GM12878 (cell line): ENCODE measurements at regions not wholly inside any gene's neighbourhood (a gene's known extent, or its start where the extent isn't known, plus 50 kb on each side); places are given as distances from the start of the nearest gene placed in this dataset.
"Not testable (repeated sequence)": the region's sequence is repeated elsewhere in the genome, so short reads cannot be mapped to it uniquely, and the experiment has no call there.

Experiments
- ATAC-seq: fragments of 200-7000 bp; cut with Tn5 transposase; 3 replicates; pipeline ENCODE4 v1.9.1; 2020; ENCODE audit warnings: mild to moderate bottlenecking, moderate library complexity
- BruUV-seq: library from RNA; stranded (reverse); fragments of 400-500 nt; replicated peaks from 2 replicates; lab custom pipeline; 2021; lab: Mats Ljungman, UMichigan
- CTCF ChIA-PET: fragments of 300-600 bp; sonication (Branson Sonifier 250); formaldehyde crosslinking; extraction: SDS; loops from one replicate; lab custom pipeline; 2021; ENCODE audit warnings: inconsistent platforms; lab: Yijun Ruan, JAX
- POLR2A ChIA-PET: fragments of 350-600 bp; formaldehyde crosslinking; extraction: SDS; loops from one replicate; lab custom pipeline; 2021; ENCODE audit warnings: inconsistent platforms; lab: Charles Lee
- RAD21 ChIA-PET: fragments of 300-600 bp; sonication (Branson Sonifier 250); formaldehyde crosslinking; loops from one replicate; lab custom pipeline; 2023; ENCODE audit warnings: antibody characterized with exemption; ENCODE audit not compliant: unreplicated experiment; lab: Charles Lee
- SMC1A ChIA-PET: fragments of 300-600 bp; sonication (Branson Sonifier 250); formaldehyde crosslinking; loops from one replicate; lab custom pipeline; 2023; ENCODE audit not compliant: unreplicated experiment, uncharacterized antibody; lab: Charles Lee
- DNase-seq: peaks from one replicate; pipeline ENCODE4 v3.0.0-alpha.2; 2011; ENCODE audit warnings: low read depth, low spot score
- FAIRE-seq: peaks from 3 replicates; lab custom pipeline; 2011; peaks lifted over from hg19 to GRCh38; lab: Jason Lieb, UNC
- H2AFZ ChIP-seq: 2 replicates; pipeline ENCODE4 v1.6.0; 2011; ENCODE audit warnings: low read depth, low read length, control low read depth; ENCODE audit not compliant: control insufficient read depth
- H3K27ac ChIP-seq: 2 replicates; pipeline ENCODE4 v1.5.1; 2011; ENCODE audit warnings: control low read depth; ENCODE audit not compliant: control insufficient read depth, insufficient read depth
- H3K27me3 ChIP-seq, 2 experiments: replicated peaks in 1 of 2; 2 replicates each; pipeline versions ENCODE4 v1.6.0 to v1.6.1; 2011; ENCODE audit warnings: low read length in 1 of 2; ENCODE audit not compliant: control insufficient read depth in 2 of 2, insufficient read depth in 2 of 2
- H3K36me3 ChIP-seq, 2 experiments: 2 replicates each; pipeline ENCODE4 v1.5.1; 2011; ENCODE audit warnings: low read length in 1 of 2; ENCODE audit not compliant: control insufficient read depth in 2 of 2, insufficient read depth in 2 of 2
- H3K4me1 ChIP-seq: 2 replicates; pipeline ENCODE4 v1.6.1; 2011; ENCODE audit warnings: mild to moderate bottlenecking, low read length, moderate library complexity, mixed read lengths; ENCODE audit not compliant: control insufficient read depth, insufficient read depth
- H3K4me2 ChIP-seq: 2 replicates; pipeline ENCODE4 v1.6.0; 2011; ENCODE audit warnings: control low read depth; ENCODE audit not compliant: control insufficient read depth, insufficient read depth
- H3K4me3 ChIP-seq: fragments of 200-600 bp; sonication (generic); 2 replicates; pipeline ENCODE4 v1.5.1; 2016
- H3K79me2 ChIP-seq: 2 replicates; pipeline ENCODE4 v1.6.0; 2011; ENCODE audit warnings: low read length; ENCODE audit not compliant: control insufficient read depth, insufficient read depth
- H3K9ac ChIP-seq: 2 replicates; pipeline ENCODE4 v1.8.0; 2011; ENCODE audit warnings: low read length, control low read depth, mixed read lengths; ENCODE audit not compliant: control insufficient read depth, insufficient read depth
- H3K9me3 ChIP-seq: replicated peaks from 3 replicates; pipeline ENCODE4 v1.5.1; 2011; ENCODE audit warnings: mild to moderate bottlenecking, low read length; ENCODE audit not compliant: control insufficient read depth, insufficient read depth
- H4K20me1 ChIP-seq: 2 replicates; pipeline ENCODE4 v1.6.0; 2011; ENCODE audit not compliant: control insufficient read depth, insufficient read depth
- HCFC1 ChIP-seq: fragments of 150-350 bp; IDR thresholded peaks from 2 replicates; pipeline ENCODE4 v1.6.1; 2014; ENCODE audit warnings: low read length
- JUNB ChIP-seq: IDR thresholded peaks from 2 replicates; pipeline ENCODE4 v1.6.1; 2016; ENCODE audit warnings: antibody characterized with exemption, mild to moderate bottlenecking
- SMC3 ChIP-seq: IDR thresholded peaks from 2 replicates; pipeline ENCODE4 v1.6.1; 2011; ENCODE audit warnings: low read length, improper control_type of control experiment, borderline replicate concordance
- WGBS: methylation state at CpG from one replicate; pipeline ENCODE4 v1.1.6; 2016; ENCODE audit warnings: low lambda C conversion rate; ENCODE audit not compliant: insufficient replicate concordance, insufficient coverage; ENCODE audit errors: missing lambda C conversion rate; 5-methylcytosine and 5-hydroxymethylcytosine counted together
- in situ Hi-C: fragments of 300-500 bp; cut with MboI; formaldehyde crosslinking; loops from 9 replicates; pipeline ENCODE4 v1.14.3; 2018; ENCODE audit warnings: mixed read lengths
- intact Hi-C: fragments of 100-400 bp; cut with micrococcal nuclease; formaldehyde crosslinking; loops from one replicate; pipeline ENCODE4 v1.14.2; 2022; ENCODE audit not compliant: unreplicated experiment

GRCh38 chr2:62391696-62392095 is 114.3 kb downstream of the TMEM17 start:
- Histone ChIP-seq H3K27ac (no peak overlapping the region), H3K9ac (no peak overlapping the region), H4K20me1 (no peaks in the 10 kb centered on the region), H3K4me1 (no peaks in the 10 kb centered on the region), H3K4me2 (no peak overlapping the region), H3K4me3 (no peak overlapping the region), H2AFZ (no peak overlapping the region), H3K36me3 (no peaks in the 10 kb centered on the region), H3K27me3 (no peaks in the 10 kb centered on the region), H3K9me3 (peaks cover 4% of the 10 kb centered on the region; the same call in 2 of the 3 replicates), H3K79me2 (no peaks in the 10 kb centered on the region)
- no peak for TF ChIP-seq HCFC1
- no peak for TF ChIP-seq JUNB
- no peak for TF ChIP-seq SMC3
- DNase-seq = no peak
- CTCF ChIA-PET = no interaction called here
- intact Hi-C loops = no loop called here
- BruUV-seq = no TSS peak
- no peak for ATAC-seq
- WGBS = 0% methylated on average over 1 of the region's 1 CpG
- SMC1A ChIA-PET = no interaction called here
- FAIRE-seq = no peak
- POLR2A ChIA-PET = no interaction called here
- in situ Hi-C loops = no loop called here
- RAD21 ChIA-PET = no interaction called here

- H3K4me3 ChIP-seq, ATAC-seq, BruUV-seq, H3K27ac ChIP-seq, DNase-seq, H3K79me2 ChIP-seq, H3K9ac ChIP-seq, intact Hi-C loops, in situ Hi-C loops, RAD21 ChIA-PET, H3K36me3 ChIP-seq, H4K20me1 ChIP-seq, H2AFZ ChIP-seq, H3K27me3 ChIP-seq, H3K4me2 ChIP-seq, H3K9me3 ChIP-seq, FAIRE-seq: not testable (repeated sequence)
- peaks cover 11% of the 10 kb centered on the region for H3K4me1 ChIP-seq
- ChIA-PET CTCF (interaction anchor here (1.1 kb wide), 1 partner anchor 15 kb away, joined by 3 read pairs; no protein-coding TSS in a partner anchor), POLR2A (interaction anchor here (0.5 kb wide), 1 partner anchor 1817 kb away, joined by 4 read pairs; no protein-coding TSS in a partner anchor), SMC1A (interaction anchor here (0.6 to 1.3 kb wide), 3 partner anchors 11 to 76 kb away, joined by 3 to 4 read pairs (median 4); no protein-coding TSS in a partner anchor)
- WGBS = 34% methylated on average over 2 of the region's 2 CpGs
Measured at GRCh38 chr2:62386378-62386777, 119.6 kb downstream of the TMEM17 start.
